ENCODE measurements at regions not wholly inside any gene's neighbourhood (a gene's known extent, or its start where the extent isn't known, plus 50 kb on each side); places are given as distances from the start of the nearest gene placed in this dataset.
"Not testable (repeated sequence)": the region's sequence is repeated elsewhere in the genome, so short reads cannot be mapped to it uniquely, and the experiment has no call there.

DNA sequence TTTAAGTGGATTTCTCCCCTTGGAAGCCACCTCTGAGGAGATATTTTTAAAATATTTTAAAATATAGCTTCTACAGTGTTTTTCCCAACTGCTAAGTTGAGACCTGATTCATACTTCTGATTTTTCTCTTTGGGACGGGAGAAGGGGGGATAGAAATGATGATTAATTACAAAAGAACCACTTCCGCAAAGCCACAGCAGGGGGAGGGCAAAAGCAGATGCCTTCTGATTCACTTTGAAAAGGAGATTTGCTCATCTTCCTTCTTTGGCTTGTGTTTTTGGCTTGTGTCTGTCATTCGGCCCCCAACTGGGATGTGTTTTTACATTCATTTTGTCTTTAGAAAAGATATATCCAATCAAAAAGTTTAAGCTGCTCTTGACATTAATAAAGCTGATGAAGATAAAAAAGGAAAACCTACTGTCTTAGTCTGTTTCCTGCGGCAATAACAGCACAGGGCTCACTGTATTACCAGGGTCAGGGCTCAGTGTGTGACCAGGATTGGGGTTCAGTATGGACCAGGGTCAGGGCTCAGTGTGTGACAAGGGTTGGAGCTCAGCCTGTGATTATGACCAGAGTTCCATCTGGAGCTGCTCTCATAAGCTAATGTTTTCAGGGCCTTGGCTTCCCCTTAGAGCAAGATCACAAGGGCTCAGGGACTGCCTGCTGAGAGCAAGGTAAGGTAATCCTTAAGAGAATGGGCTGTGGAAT lies 223.2 kb downstream of the MTHFS start:
- peak in 1 of 2 experiments; percentile 1 for DNase-seq

DNA sequence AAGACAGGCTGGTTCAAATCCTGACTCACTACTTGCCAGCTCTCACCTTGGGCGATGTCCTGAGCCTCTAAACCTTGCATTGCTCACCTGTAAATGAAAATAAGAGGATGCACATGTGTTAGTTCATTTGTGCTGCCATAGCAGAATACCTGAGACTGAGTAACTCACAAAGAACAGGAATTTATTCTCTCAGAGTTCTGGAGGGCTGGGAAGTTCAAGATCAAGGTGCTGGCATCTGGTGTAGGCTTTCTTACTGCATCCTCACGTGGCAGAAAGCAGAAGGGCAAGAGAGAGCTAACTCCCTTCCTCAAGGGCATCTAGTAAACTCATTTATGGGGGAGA lies 222.7 kb downstream of the MTHFS start:
- no peak for DNase-seq

DNA sequence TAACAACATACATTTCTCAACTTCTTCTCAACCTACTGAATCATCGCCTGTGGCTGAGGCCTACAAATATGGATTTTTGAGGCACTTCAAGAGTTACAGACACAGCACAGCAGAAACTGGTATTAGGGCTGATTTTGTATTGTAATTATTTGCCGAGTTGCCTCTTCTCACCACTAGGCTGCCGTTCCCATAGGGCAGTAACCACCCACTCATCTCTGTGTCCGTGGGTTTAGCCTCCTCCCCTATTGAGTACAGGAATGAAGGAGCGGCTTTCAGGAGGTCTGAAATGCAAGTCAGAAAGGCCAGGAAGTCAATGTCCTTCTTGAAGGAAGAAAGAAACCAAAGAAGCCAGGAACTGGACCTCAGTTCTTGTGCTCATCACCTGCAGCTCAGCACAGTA lies 220.8 kb downstream of the MTHFS start:
- DNase-seq, result no peak

GRCh38 chr15:79676621-79677020 lies 220.2 kb downstream of the MTHFS start:
- no peak for DNase-seq

DNA sequence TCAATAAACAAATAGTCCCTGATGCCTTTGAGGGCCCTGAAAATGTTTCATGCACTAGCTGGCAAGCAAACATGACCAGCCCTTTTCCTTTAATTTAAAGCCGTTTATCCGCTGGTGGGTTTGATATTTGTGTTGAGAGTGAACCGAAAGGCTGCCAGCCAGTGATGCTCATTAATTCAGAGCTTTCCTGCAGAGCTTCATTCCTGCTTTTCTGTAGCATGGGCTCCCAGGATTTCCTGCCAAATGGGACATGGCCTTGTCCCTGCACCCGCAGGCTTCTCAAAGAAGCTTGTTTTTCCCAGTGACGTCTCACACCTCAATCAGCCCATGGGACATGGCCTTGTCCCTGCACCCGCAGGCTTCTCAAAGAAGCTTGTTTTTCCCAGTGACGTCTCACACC lies 219.6 kb downstream of the MTHFS start:
- no peak for DNase-seq

- no peak for DNase-seq
Observed at GRCh38 chr15:79678032-79678701, 218.6 kb downstream of the MTHFS start.

GRCh38 chr15:79680720-79681119 lies 216.1 kb downstream of the MTHFS start:
- no peak for DNase-seq

DNA sequence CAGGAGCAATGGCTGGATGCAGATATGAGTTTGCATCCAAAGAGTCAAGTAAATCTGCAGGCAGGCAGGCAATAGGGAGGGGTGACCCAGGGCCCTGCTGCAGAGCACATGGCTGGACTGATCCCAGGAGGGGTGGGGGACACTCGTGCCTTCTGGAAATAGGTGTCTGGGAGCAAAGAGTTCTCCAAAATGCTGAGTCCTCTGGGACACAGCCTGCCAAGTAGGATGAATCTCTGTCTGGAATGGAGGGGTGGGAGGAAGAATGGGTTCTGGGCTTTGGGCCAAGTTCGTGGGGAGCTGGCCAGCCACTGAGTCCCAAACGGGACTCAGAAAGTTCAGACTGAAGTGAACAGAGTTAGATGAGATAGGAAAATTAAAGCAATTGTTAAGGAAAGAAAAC lies 214.5 kb downstream of the MTHFS start:
- no peak for DNase-seq

DNA sequence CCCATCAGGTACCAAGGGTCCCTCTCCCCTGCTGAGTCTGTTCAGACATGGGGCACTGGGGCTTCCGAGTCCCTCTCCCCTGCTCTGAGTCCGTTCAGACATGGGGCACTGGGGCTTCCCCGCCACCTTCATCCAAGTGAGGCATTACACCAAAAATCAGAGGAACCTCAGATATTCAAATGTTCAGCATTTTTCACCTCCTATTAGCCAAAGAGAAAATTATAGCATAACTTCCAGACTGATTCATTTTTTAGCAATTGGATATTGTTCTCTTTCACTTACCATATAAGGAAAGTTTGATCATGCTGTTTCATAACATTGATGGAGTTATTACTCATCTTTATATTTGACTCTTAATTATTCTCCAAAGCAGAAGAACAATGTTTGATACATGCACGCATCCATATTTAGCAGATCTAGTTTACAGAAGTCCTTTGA lies 213.9 kb downstream of the MTHFS start:
- DNase-seq, result no peak

DNA sequence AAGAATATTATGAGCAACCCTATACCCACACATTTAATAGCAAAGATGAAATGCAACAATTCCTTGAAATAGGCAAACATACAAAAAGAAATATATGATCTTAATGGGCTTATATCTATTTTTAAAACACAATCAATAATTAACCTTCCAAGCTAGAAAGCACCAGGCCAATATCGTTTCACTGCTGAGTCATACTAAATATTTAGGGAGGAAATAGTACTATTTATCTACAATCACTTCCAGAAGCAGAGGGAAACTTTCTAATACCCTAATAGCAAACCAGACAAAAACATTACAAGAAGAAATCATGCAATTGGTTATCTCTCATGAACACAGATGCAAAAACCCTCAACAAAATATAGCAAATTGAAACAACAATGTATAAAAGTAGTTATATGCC lies 207.8 kb downstream of the MTHFS start:
- no peak for DNase-seq

DNA sequence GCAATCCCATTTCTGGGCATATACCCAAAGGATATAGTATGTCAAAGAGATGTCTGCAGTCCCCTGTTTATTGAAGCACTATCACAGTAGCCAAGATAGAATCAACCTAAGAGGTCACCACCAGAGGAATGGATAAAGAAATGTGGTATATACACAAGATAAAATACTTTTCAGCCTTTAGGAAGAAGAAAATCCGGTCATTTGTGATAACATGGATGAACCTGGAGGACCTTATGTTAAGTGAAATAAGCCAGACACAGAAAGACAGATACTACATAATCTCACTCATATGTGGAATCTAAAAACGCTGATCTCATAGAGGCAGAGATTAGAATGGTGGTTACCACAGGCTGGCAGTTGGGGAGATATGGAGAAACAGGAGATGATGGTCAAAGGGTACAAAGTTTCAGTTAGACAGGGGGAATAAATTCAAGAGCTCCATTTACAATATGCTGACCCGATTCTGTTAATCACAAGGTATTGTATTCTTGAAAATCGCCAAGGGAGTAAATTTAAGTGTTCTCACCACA lies 195.8 kb downstream of the MTHFS start:
- no peak for DNase-seq

- DNase-seq, result no peak
Observed at GRCh38 chr15:79702621-79703020, 194.2 kb downstream of the MTHFS start.

DNA sequence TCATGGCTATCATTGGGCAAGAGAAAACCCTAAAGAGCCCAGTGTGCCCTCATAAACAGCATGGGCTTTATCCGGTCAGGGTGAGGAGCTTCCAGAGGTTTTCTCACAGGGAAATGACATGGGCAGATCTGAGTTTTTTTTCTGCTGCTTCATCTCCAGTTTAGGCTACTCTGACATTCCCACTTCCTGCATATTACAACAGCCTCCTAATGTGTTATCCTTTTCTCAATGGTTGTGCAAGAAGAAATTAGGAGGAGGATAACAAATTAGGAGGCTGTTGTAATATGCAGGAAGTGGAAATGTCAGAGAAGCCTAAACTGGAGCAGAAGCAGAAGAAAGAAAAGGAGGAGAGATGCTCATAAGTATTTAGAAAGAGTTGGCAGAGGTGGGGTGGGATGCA lies 175.6 kb downstream of the MTHFS start:
- no peak for DNase-seq

DNA sequence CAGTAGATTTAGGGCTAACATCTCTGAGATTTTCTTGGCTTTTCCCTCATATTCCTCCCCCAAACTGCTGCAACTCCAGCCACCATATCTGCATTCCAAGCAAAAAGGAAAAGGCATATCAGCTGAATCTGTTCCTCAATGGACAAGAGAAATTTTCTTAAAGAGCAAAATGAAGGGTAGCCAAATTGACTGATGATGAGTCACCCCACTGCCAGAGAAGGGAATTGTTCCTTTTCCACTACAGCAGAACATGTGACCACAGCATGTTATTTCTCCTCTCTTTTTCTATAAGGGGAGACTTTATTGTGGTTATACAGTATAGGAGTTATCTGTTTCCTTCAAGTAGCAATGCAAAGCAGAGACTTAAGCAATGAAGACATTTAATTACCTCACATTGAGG lies 172.5 kb downstream of the MTHFS start:
- peak in 1 of 2 experiments; percentile 21 for DNase-seq

DNA sequence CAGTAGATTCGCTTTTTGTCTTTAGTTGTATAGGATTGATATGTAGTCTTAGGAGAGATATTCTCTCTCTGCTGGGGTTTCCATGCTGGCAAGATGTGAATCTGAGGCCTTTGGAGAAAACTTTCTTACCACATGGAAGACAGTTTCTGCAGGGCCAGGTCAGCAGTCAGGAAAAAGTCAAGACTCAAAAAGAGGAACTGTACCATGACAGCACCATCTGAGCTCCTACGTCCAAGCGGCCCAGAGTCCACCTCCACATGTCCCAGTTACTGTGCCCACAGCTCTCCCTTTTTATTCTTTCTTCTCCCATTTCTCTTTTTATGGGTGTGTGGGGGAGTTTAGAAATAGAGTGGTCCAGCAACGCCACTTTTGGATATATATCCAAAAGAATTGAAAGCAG lies 172.0 kb downstream of the MTHFS start:
- peak; percentile 17 to 21 for DNase-seq

GRCh38 chr15:79728867-79729266 lies 167.9 kb downstream of the MTHFS start:
- no peak for DNase-seq

GRCh38 chr15:79736435-79737000 lies 160.3 kb downstream of the MTHFS start:
- DNase-seq, result no peak

- DNase-seq, result no peak
Observed at GRCh38 chr15:79738143-79738542, 158.7 kb downstream of the MTHFS start.

DNA sequence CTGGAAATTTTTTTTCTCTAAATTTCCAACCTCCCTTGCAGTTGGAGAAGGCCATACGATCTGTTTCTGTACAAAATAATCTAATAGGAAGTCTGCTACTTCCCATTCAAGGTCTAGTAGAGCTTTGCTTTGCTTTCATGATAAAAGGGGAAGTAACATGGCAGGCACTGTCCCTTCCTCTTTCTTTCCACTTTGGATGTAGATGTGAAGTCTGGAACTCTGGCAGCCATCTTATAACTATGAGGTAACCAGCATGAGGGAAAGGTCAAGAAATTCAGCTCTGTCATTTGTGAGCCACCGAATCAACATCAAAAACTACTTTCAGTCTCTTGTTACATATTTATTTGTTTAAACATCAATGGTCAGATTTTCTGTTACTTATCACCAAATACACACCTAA lies 156.3 kb downstream of the MTHFS start:
- no peak for DNase-seq

- DNase-seq, result no peak
Observed at GRCh38 chr15:79743032-79743431, 153.8 kb downstream of the MTHFS start.

DNA sequence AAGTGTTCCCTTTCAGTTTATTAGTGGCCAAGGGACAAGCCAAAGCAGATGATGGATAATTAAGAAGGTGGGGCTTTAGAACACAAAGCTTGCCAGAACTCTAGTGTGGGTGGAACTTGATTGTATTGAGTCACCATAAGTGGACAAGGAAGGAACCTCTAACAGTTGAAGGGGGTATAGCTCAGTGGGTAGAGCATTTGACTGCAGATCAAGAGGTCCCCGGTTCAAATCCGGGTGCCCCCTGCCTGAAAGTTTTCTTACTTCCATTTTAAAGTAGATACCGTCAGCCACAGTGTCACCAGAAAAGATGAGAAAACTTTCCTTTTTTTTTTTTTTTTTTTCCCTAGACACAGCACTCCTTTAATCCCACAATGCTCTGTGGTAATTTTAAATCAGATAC lies 152.3 kb downstream of the MTHFS start:
- not testable (repeated sequence) for DNase-seq

DNA sequence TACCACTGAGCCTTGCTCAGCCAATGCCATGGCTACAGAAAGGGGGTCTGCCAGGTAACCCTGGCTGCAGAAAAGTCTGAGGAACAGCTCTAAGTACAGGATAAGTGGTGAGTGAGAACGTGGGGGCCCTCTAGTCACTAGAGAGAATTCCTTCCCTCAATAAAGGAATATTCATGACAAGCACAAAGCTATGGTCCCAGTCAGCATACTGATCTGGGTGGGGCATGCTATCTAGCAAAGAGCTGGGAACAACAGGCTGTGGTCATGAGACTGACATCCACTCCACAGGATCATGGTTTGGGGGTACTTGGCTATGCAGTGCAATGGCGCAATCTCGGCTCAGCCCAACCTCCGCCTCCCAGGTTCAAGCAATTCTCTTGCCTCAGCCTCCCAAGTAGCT lies 140.4 kb downstream of the MTHFS start:
- DNase-seq, result no peak

GRCh38 chr15:79765081-79765480 lies 131.7 kb downstream of the MTHFS start:
- DNase-seq, result no peak

DNA sequence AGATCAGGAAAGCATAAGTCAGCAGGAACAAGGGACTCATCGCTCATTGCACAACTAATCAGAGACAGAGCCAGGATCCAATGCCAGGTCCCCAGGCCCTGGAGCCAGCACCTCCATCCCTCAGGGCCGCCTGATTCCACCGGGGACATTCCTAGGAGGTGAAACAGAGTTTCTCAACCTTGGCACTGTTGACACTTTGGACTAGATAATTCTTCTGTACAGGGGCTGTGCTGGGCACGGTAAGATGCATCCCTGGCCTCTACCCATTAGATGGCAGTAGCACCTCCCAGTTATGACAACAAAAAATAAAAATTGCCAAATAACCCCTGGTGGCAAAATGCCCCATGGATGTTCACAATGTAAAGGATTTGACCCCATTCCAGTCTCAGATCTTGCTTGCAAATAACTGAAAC lies 127.7 kb downstream of the MTHFS start:
- DNase-seq, result peak; percentile 46 to 51
